ENCODE measurements at regions not wholly inside any gene's neighbourhood (a gene's known extent, or its start where the extent isn't known, plus 50 kb on each side); places are given as distances from the start of the nearest gene placed in this dataset.

DNA sequence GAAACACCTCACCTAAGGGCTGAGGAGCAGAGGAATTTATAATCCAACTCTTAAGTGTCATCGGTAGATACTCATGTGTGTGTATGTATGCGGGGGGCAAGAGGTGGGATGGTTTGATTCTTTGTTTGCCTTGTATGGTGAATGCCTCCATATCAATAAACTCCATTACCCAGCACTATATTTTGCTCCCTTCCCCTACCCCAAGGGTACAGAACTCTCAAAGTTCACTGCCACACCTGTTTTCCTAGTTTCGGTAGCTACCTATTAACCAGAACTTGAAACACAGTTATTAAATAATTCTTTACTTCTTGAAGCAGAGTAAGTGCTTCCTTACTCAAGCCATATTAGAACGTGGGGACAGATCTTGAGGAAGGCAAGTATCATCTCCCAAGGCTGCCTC, 400.8 kb upstream of the SUCLG2 start:
- intact Hi-C loops (cut with DNase I): no loop called here
- WGBS: 81% methylated on average over 4 of the region's 4 CpGs
- H3K4me1 ChIP-seq (ENCODE audit: control insufficient read depth, insufficient read depth, low read length): no peaks in the 10 kb centered on the region
- no peak overlapping the region for H3K27ac ChIP-seq (ENCODE audit: low read length)
- H3K27me3 ChIP-seq (ENCODE audit: control insufficient read depth, insufficient read depth): no peaks in the 10 kb centered on the region
- DNase-seq: no peak
- no peaks in the 10 kb centered on the region for H3K9me3 ChIP-seq (ENCODE audit: control insufficient read depth, low read length)
- no peak overlapping the region for H3K4me3 ChIP-seq (ENCODE audit: low read length)
- no peak for ATAC-seq

DNA sequence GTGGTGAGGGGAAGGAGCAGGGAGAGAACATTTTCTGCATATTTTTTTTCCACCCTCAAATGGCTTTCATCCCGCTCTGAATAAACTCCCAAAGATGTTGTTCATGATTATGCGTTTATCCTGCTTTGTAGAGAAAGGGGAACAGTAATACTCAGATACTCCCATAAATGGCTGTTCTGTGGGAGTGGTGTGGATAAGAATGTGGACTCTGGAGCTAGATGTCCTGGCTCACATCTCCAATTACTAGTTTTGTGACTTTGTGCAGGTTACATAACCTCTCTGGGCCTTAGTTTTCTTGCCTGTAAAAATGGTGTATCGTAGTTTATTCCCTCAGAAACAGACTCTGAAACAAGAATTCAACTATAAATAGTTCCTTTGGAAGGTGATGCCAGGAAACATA, 395.4 kb upstream of the SUCLG2 start:
- no peak for ATAC-seq
- no peak for DNase-seq

DNA sequence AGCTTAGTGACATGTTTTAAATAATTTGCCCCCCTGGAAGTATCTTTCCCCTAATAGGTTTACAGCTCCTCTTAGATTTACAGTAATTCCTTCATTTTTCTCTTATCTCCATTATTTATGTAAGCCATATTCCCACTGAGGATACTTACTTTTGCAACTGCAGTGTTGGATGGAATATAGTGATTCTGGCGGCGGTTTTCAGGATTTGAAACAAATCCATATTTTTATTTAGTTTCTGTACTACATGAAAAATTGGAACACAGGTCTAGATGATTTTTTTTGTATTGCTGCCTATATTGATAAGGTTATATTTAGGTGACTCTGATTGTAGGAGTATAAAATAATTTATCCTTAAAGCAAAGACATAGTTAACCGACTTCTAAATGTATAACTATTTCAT, 391.6 kb upstream of the SUCLG2 start:
- DNase-seq: no peak
- H3K9me3 ChIP-seq (ENCODE audit: control insufficient read depth, low read length): no peaks in the 10 kb centered on the region
- no peaks in the 10 kb centered on the region for H3K4me1 ChIP-seq (ENCODE audit: control insufficient read depth, insufficient read depth, low read length)
- ATAC-seq: no peak
- H3K27ac ChIP-seq (ENCODE audit: low read length): no peak overlapping the region
- H3K27me3 ChIP-seq (ENCODE audit: control insufficient read depth, insufficient read depth): no peaks in the 10 kb centered on the region
- H3K4me3 ChIP-seq (ENCODE audit: low read length): no peak overlapping the region
- intact Hi-C loops (cut with DNase I): no loop called here
- WGBS: 69% methylated on average over 3 of the region's 3 CpGs

More for the DNA sequence above, 395.4 kb upstream of the SUCLG2 start:
- H3K27ac ChIP-seq (ENCODE audit: low read length): no peak overlapping the region
- no peak overlapping the region for H3K4me3 ChIP-seq (ENCODE audit: low read length)
- intact Hi-C loops (cut with DNase I): no loop called here
- H3K9me3 ChIP-seq (ENCODE audit: control insufficient read depth, low read length): no peaks in the 10 kb centered on the region
- H3K4me1 ChIP-seq (ENCODE audit: control insufficient read depth, insufficient read depth, low read length): no peaks in the 10 kb centered on the region
- 81% methylated on average over 3 of the region's 3 CpGs for WGBS
- H3K27me3 ChIP-seq (ENCODE audit: control insufficient read depth, insufficient read depth): no peaks in the 10 kb centered on the region

DNA sequence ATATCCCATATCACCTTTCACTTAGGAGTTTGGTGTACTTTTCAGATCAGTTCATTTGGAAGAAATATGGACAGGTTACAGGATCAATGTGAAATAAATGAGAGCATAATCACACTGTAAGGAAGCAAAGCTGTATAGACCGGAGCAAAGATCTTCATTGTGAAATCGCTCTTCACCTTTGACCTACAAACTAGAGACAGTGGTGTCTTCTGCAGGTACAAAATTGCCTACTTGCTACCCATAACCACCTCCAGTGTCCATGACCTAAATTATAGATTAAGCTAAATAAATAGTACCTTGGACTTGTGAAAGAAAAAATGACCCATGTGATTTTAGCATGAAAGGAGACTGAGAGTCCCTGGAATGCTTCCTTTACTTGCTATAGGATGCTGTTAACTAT, 379.5 kb upstream of the SUCLG2 start:
- no peak overlapping the region for H3K4me3 ChIP-seq (ENCODE audit: low read length)
- intact Hi-C loops (cut with DNase I): no loop called here
- ATAC-seq (no peak), DNase-seq (no peak)
- no peaks in the 10 kb centered on the region for H3K9me3 ChIP-seq (ENCODE audit: control insufficient read depth, low read length)
- H3K27ac ChIP-seq (ENCODE audit: low read length): no peak overlapping the region
- no peaks in the 10 kb centered on the region for H3K27me3 ChIP-seq (ENCODE audit: control insufficient read depth, insufficient read depth)
- 89% methylated on average over 2 of the region's 2 CpGs for WGBS
- H3K4me1 ChIP-seq (ENCODE audit: control insufficient read depth, insufficient read depth, low read length): no peaks in the 10 kb centered on the region

DNA sequence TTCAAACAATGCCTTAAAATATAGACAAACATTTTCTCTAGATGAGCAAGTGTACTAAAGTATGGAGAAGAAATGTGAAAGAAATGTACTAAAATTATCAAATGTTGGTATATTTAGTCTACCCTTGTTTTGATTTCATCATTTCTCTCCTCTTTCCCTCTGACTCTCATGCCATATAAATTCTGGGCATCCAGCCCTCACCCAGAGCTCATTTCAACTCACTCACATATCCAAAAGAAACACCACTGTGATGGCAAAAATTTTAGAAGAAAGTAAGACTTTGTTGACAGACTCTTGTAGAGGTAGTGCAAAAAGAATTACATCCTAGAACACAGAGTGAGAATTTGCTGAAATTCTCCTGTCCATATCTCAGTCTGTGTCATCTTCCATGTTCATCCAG, 377.8 kb upstream of the SUCLG2 start:
- DNase-seq: no peak
- no peak overlapping the region for H3K27ac ChIP-seq (ENCODE audit: low read length)
- no peak overlapping the region for H3K4me3 ChIP-seq (ENCODE audit: low read length)
- ATAC-seq: no peak
- no peaks in the 10 kb centered on the region for H3K4me1 ChIP-seq (ENCODE audit: control insufficient read depth, insufficient read depth, low read length)
- H3K9me3 ChIP-seq (ENCODE audit: control insufficient read depth, low read length): no peaks in the 10 kb centered on the region
- no peaks in the 10 kb centered on the region for H3K27me3 ChIP-seq (ENCODE audit: control insufficient read depth, insufficient read depth)
- intact Hi-C loops (cut with DNase I): no loop called here

DNA sequence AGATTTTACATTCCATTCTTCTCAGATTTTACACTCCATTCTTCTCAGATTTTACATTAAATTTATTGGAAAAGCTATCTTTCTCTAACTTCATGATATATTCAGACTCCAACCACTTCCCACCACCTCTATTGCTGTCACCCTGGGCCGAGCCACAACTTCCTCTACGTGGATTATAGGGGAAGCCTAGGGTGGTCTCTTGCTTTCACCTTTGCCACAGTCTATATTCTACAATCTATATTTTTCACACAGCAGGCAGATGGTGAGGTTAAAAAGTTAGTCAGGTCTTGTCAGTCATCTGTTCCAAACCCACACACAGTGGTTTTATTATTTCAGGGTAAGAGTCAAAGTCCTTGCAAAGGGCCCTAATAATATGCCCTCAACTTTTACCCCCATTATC, 370.8 kb upstream of the SUCLG2 start:
- Histone ChIP-seq H3K27me3 (ENCODE audit: control insufficient read depth, insufficient read depth) (no peaks in the 10 kb centered on the region), H3K4me1 (ENCODE audit: control insufficient read depth, insufficient read depth, low read length) (no peaks in the 10 kb centered on the region), H3K9me3 (ENCODE audit: control insufficient read depth, low read length) (no peaks in the 10 kb centered on the region), H3K4me3 (ENCODE audit: low read length) (no peak overlapping the region), H3K27ac (ENCODE audit: low read length) (no peak overlapping the region)
- intact Hi-C loops (cut with DNase I): no loop called here
- ATAC-seq: no peak
- 65% methylated on average over 2 of the region's 2 CpGs for WGBS
- DNase-seq: no peak

DNA sequence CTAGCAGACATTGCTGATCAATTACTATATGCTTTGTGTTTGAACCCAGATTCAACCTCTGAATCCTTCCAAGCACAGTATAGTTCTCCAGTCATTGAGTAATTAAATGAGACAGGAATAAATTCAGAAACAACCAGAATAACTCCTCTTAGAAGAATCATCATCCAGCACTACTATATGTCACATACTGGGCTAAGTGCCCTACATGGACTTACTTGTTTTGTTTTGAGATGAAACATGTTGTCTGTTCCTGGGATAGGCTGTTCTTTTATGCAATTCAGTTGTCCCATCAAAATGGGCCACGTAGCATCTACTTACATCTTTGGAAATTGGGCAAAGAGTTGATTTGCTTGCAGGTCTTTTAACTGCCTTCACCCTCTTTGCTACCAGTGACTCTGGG, 365.5 kb upstream of the SUCLG2 start:
- Histone ChIP-seq H3K27me3 (ENCODE audit: control insufficient read depth, insufficient read depth) (no peaks in the 10 kb centered on the region), H3K4me1 (ENCODE audit: control insufficient read depth, insufficient read depth, low read length) (no peaks in the 10 kb centered on the region), H3K9me3 (ENCODE audit: control insufficient read depth, low read length) (no peaks in the 10 kb centered on the region), H3K27ac (ENCODE audit: low read length) (no peak overlapping the region), H3K4me3 (ENCODE audit: low read length) (no peak overlapping the region)
- no peak for ATAC-seq
- WGBS: 57% methylated on average over 1 of the region's 1 CpG
- intact Hi-C loops (cut with DNase I): no loop called here
- DNase-seq: no peak

DNA sequence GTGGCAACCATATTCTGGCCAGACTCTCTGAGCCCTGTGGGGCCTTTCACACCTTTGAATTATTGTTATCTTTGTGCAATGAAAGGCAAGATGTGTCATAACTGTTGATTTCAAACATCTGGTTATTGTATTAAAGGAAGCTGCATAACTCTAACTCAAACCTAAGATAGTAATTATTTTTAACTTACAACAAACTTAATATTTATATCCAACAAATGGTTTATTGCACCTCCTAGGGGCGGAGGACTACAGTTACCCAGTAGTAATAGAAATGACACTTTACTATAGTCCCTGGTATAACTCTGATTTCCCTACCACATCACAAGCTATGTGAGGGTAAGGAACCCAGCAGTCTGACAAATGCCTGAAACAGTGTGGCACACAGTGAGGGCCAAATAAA, 363.9 kb upstream of the SUCLG2 start:
- WGBS: 82% methylated on average over 1 of the region's 1 CpG
- intact Hi-C loops (cut with DNase I): no loop called here
- no peaks in the 10 kb centered on the region for H3K4me1 ChIP-seq (ENCODE audit: control insufficient read depth, insufficient read depth, low read length)
- H3K27ac ChIP-seq (ENCODE audit: low read length): no peak overlapping the region
- DNase-seq (no peak), ATAC-seq (no peak)
- no peak overlapping the region for H3K4me3 ChIP-seq (ENCODE audit: low read length)
- H3K27me3 ChIP-seq (ENCODE audit: control insufficient read depth, insufficient read depth): no peaks in the 10 kb centered on the region
- no peaks in the 10 kb centered on the region for H3K9me3 ChIP-seq (ENCODE audit: control insufficient read depth, low read length)

DNA sequence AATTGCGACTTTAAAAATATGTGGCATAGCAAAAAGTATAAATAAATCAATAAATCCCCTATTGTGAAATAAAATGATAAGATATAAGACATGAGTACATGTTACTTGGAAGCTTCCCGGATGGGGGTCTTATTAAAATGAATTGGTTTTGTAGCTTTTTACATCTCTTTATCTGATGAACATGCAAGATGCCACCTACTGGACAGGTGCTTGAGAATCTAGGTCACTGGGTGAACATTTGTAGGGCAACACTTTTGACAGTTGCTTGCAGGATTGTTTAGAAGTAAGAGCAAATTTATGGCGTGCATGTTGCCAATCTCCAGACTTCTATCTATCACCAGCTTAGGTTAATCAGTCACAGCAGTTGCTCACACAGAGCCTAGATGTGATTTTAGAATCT, 362.7 kb upstream of the SUCLG2 start:
- WGBS: 67% methylated on average over 3 of the region's 3 CpGs
- Histone ChIP-seq H3K27me3 (ENCODE audit: control insufficient read depth, insufficient read depth) (no peaks in the 10 kb centered on the region), H3K9me3 (ENCODE audit: control insufficient read depth, low read length) (no peaks in the 10 kb centered on the region), H3K4me3 (ENCODE audit: low read length) (no peak overlapping the region), H3K4me1 (ENCODE audit: control insufficient read depth, insufficient read depth, low read length) (no peaks in the 10 kb centered on the region), H3K27ac (ENCODE audit: low read length) (no peak overlapping the region)
- DNase-seq: no peak
- intact Hi-C loops (cut with DNase I): no loop called here
- ATAC-seq: no peak

DNA sequence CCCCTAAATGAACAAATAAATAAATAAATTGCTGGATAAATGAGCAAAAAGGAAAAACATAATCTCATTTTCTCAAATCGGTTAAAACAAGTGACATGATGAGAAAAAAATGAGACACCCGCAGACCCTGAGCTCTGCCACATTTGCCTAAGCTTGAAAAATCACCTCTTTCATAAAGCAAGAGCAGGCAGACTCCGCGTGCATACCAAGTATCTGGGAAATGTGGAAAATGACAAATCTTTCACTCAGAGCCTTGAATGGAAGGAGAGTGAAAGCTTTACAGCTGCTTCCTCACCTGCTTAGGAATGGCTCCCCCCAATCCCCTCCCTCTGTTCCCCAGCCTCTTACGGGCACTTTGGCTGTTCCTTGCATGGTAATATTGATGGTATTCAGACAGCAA, 355.5 kb upstream of the SUCLG2 start:
- 71% methylated on average over 5 of the region's 5 CpGs for WGBS
- DNase-seq (no peak), ATAC-seq (no peak)
- Histone ChIP-seq H3K27ac (ENCODE audit: low read length) (no peak overlapping the region), H3K27me3 (ENCODE audit: control insufficient read depth, insufficient read depth) (no peaks in the 10 kb centered on the region), H3K4me1 (ENCODE audit: control insufficient read depth, insufficient read depth, low read length) (no peaks in the 10 kb centered on the region), H3K4me3 (ENCODE audit: low read length) (no peak overlapping the region), H3K9me3 (ENCODE audit: control insufficient read depth, low read length) (no peaks in the 10 kb centered on the region)
- intact Hi-C loops (cut with DNase I): no loop called here

DNA sequence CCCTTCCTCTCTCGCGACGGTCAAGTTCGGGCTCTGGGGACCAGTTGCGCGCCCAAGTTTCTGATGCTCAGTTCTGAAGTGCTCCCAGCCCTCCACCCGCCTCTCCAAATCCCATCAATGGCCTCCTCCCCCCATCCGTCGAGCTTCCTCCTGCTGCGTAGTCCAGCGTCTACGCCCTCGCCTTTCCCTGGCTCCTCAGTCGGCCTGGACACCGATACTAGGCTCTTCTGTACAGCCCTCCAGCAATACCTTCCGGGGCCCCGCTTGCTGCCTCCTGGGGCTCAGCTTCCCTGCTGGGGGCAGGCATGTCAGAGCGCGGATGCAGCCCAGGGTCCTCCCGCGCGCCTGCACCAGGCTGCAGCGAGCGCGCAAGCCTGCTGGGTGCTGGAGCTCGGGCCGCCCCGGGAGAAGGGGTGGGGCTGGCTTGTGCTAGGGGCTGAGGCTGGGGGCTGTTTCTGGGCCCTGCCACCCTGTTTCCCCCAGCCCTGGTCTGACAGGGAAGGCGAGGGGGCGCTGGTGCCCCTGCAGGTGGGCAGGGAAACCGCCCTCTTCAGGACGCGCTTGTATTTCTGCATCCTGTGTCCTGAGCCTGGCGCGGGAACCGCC, 353.3 kb upstream of the SUCLG2 start:
- WGBS: 1% methylated on average over 36 of the region's 36 CpGs
- Histone ChIP-seq H3K4me3 (ENCODE audit: low read length) (no peak overlapping the region), H3K27ac (ENCODE audit: low read length) (no peak overlapping the region), H3K9me3 (ENCODE audit: control insufficient read depth, low read length) (no peaks in the 10 kb centered on the region), H3K27me3 (ENCODE audit: control insufficient read depth, insufficient read depth) (no peaks in the 10 kb centered on the region), H3K4me1 (ENCODE audit: control insufficient read depth, insufficient read depth, low read length) (no peaks in the 10 kb centered on the region)
- peak in 1 of 2 donors; percentile 24 for ATAC-seq
- peak; percentile 6 to 50 (median 39) for DNase-seq
- intact Hi-C loops (cut with DNase I): no loop called here

DNA sequence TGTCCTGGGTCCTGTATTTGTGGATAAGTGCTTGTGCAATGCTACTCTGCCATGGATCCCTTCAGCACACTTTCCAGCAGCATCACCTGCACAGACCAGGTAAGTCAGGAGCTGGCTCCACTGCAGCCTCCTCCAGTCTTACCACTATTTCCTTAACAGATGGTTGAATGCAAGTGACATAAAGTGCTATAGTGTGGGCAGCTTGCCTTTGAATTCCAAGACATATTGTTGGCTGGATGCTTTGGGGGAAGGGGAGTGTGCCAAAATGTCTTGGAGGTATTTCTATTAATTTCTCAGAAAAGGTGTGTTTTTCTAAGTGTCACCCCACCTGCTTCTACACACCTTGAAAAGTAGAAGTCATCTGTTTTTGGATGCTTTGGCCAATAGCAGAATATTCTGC, 352.2 kb upstream of the SUCLG2 start:
- intact Hi-C loops (cut with DNase I): no loop called here
- H3K27ac ChIP-seq (ENCODE audit: low read length): no peak overlapping the region
- H3K4me3 ChIP-seq (ENCODE audit: low read length): no peak overlapping the region
- no peak for ATAC-seq
- no peaks in the 10 kb centered on the region for H3K4me1 ChIP-seq (ENCODE audit: control insufficient read depth, insufficient read depth, low read length)
- no peak for DNase-seq
- H3K27me3 ChIP-seq (ENCODE audit: control insufficient read depth, insufficient read depth): no peaks in the 10 kb centered on the region
- no peaks in the 10 kb centered on the region for H3K9me3 ChIP-seq (ENCODE audit: control insufficient read depth, low read length)

Measured in right cardiac atrium (tissue), 5 donors.